Skeletal muscle cell (primary cell): ENCODE measurements at regions not wholly inside any gene's neighbourhood (a gene's known extent, or its start where the extent isn't known, plus 50 kb on each side); places are given as distances from the start of the nearest gene placed in this dataset.

Experiments
- DNase-seq: peaks from one replicate; pipeline ENCODE4 v3.0.0-alpha.2; 2010; ENCODE audit warnings: low read depth
- H3K4me3 ChIP-seq: 2 replicates; pipeline ENCODE4 v1.5.1; 2011; ENCODE audit warnings: low read depth, mild to moderate bottlenecking, control low read depth, low read length, moderate library complexity

- peak; percentile 74 for DNase-seq
- no peak overlapping the region for H3K4me3 ChIP-seq
These were observed 87.6 kb upstream of the LRIG1 start for GRCh38 chr3:66588340-66588847.

- H3K4me3 ChIP-seq: no peak overlapping the region
- DNase-seq: no peak
These were observed 91.4 kb upstream of the LRIG1 start for GRCh38 chr3:66592016-66592761.

- DNase-seq: no peak
- no peak overlapping the region for H3K4me3 ChIP-seq
These were observed 92.3 kb upstream of the LRIG1 start for GRCh38 chr3:66592927-66593625.

DNA sequence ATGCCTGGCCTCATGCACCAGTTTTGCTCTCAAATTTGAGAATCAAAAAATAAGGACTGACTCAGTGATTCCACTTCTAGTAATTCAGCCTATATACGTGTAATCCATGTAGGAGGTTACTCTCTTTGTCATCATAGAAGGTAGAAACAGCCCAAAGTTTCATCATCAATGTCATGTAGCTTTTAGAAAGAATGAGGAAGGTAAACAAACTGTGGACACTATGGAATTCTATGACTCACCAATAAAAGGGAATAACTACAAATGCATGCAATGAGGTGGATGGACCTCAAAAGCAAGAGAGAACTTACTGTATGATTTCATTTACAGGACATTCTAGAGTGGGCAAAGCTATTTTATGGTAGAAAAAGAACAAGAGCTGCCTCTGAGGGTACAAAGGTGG, 93.2 kb upstream of the LRIG1 start:
- DNase-seq: peak; percentile 92
- H3K4me3 ChIP-seq: no peak overlapping the region

- no peak overlapping the region for H3K4me3 ChIP-seq
- no peak for DNase-seq
These were observed 96.6 kb upstream of the LRIG1 start for GRCh38 chr3:66597308-66597863.

- peak; percentile 66 for DNase-seq
- no peak overlapping the region for H3K4me3 ChIP-seq
These were observed 97.3 kb upstream of the LRIG1 start for GRCh38 chr3:66598168-66598567.

GRCh38 chr3:66602237-66602636, 101.4 kb upstream of the LRIG1 start:
- H3K4me3 ChIP-seq: no peak overlapping the region
- no peak for DNase-seq

DNA sequence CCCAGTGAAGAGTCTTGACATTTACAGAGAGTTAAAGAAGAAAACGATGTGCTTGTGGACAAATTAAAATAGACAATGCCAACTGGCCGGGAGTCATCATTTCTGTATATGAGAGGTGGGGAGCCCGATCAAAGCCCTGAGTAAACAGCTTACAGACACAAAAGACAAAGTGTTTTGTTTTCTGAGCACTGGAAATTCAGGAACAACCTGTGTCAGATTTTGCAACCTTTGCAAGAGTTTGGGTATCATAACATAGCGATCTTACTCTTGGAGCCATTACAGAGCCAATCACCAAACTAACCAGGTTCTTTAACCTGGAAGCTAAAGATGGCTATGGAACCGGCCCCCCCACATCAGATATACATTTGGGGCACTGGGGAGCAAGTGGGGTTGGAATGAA, 101.9 kb upstream of the LRIG1 start:
- no peak for DNase-seq
- H3K4me3 ChIP-seq: no peak overlapping the region

GRCh38 chr3:66603151-66603611, 102.4 kb upstream of the LRIG1 start:
- DNase-seq: no peak
- H3K4me3 ChIP-seq: no peak overlapping the region

DNA sequence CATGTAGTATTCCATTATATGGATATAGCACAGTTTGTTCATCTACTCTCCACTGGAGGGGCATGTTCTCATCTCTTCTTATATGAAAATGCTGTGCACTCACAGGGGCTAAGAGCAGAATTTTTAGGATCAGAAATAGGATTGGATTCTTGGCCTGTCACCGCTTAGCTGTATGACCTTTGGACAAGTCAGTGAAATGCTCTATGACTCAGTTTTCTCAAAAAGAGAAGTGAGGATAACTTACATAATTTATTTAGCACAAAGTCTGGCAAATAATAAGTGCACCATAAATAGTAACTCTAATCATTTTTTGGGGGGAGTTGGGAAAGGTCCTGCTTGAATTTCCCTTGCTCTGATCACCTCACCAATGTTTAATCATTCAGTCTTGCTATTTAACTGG, 103.7 kb upstream of the LRIG1 start:
- DNase-seq: no peak
- H3K4me3 ChIP-seq: no peak overlapping the region

DNA sequence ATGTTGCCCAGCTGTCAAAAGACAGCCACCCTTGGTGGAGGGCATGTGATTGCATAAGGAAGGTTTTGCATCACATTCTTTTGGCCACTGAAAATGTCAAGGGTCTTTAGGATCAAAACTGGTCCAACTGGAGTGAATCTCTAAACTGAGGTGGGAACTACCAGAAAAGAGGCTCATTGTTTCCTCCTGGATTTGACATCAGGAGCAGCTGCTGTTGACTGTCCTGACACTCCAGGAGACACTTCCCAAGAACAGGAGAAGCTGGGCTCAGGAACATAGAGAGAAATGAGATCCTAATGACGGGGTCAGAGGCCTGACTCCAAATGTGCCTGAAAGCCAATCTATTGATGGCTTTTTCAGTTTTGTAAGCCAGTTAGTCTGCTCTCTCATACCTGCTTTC, 105.3 kb upstream of the LRIG1 start:
- no peak overlapping the region for H3K4me3 ChIP-seq
- DNase-seq: no peak

DNA sequence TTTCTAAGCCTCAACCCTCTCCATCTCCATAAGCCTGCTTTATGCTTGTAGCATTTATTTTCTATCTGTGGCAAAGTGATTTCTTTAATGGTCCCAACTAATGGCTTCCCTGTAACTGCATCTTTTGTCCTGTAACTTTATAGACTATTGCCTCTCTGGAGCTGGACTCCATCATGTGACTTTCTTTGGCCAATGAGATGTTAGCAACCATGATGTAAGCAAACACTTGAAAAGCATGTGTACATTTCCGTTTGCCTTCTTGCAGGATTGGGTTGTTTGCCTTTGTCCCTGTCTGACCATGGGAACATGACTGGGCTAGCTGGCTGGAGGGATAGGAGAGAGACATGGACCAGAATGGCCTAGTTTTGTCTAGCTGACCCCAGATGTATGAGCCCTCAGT, 106.0 kb upstream of the LRIG1 start:
- no peak for DNase-seq
- H3K4me3 ChIP-seq: no peak overlapping the region

GRCh38 chr3:66609660-66610561, 109.1 kb upstream of the LRIG1 start:
- DNase-seq: peak; percentile 88
- no peak overlapping the region for H3K4me3 ChIP-seq

GRCh38 chr3:66610562-66610909, 109.7 kb upstream of the LRIG1 start:
- no peak for DNase-seq

GRCh38 chr3:66615643-66616301, 115.0 kb upstream of the LRIG1 start:
- no peak overlapping the region for H3K4me3 ChIP-seq
- DNase-seq: no peak

More at GRCh38 chr3:66610562-66610909, 109.7 kb upstream of the LRIG1 start:
- H3K4me3 ChIP-seq: no peak overlapping the region

- no peak overlapping the region for H3K4me3 ChIP-seq
- DNase-seq: no peak
These were observed 116.5 kb upstream of the LRIG1 start for GRCh38 chr3:66617351-66617750.

GRCh38 chr3:66618066-66618465, 117.2 kb upstream of the LRIG1 start:
- no peak for DNase-seq
- no peak overlapping the region for H3K4me3 ChIP-seq

GRCh38 chr3:66620296-66620695, 119.5 kb upstream of the LRIG1 start:
- no peak overlapping the region for H3K4me3 ChIP-seq

More at GRCh38 chr3:66620296-66620695, 119.5 kb upstream of the LRIG1 start:
- no peak for DNase-seq
